ENCODE measurements at regions not wholly inside any gene's neighbourhood (a gene's known extent, or its start where the extent isn't known, plus 50 kb on each side); places are given as distances from the start of the nearest gene placed in this dataset.

DNA sequence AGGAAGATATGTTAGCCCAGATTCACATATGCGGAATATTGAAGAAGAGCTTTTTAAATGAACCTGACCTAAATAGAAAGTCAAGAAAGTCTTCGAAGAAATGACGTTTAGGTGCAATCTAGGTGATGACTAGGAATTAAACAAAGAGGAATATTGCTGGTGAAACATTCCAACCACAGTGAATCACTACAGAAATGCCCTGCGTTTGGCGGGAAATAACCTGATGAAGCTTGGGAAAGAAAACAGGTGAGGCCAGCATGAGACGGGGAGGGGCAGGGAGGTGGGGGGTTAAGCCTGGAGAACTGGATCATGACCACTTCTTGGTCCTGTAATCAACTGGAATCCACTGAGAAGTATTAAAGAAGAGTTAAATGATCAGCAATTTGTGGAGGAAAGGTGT lies 299.4 kb upstream of the VSTM2A start:
- Histone ChIP-seq H3K9ac (ENCODE audit: insufficient read depth, low read length, poor library complexity, severe bottlenecking) (no peak overlapping the region), H3K79me2 (ENCODE audit: insufficient read depth, low read length) (no peaks in the 10 kb centered on the region), H3K36me3 (replicated peaks in 1 of 2; ENCODE audit: control insufficient read depth in 1 of 2, insufficient read depth in 2 of 2, low read length in 2 of 2) (no peaks in the 10 kb centered on the region), H3K4me3 (replicated peaks in 1 of 3; ENCODE audit: low read depth in 2 of 3, low read length in 3 of 3) (no peak overlapping the region), H4K20me1 (ENCODE audit: insufficient read depth, low read length) (no peaks in the 10 kb centered on the region), H3K27ac (ENCODE audit: low read depth in 1 of 2, low read length in 2 of 2) (no peak overlapping the region), H3K9me3 (replicated peaks in 1 of 2; ENCODE audit: control insufficient read depth in 1 of 2, insufficient read depth in 1 of 2, low read length in 2 of 2) (peaks cover 4 to 5% of the 10 kb centered on the region in 2 donors), H3K4me2 (replicated peaks; ENCODE audit: extremely low read depth, low read length, poor library complexity, severe bottlenecking) (no peak overlapping the region), H2AFZ (ENCODE audit: insufficient read depth, low read depth, low read length, poor library complexity, severe bottlenecking) (no peak overlapping the region), H3K4me1 (ENCODE audit: control insufficient read depth in 1 of 2, insufficient read depth in 2 of 2, low read length in 2 of 2) (no peaks in the 10 kb centered on the region), H3K27me3 (ENCODE audit: control insufficient read depth in 2 of 2, insufficient read depth in 2 of 2, low read length in 2 of 2) (no peaks in the 10 kb centered on the region)
- DNase-seq: no peak
- no peaks in the 10 kb centered on the region for H3K4me1 Mint-ChIP-seq
- H3K4me3 Mint-ChIP-seq: no peak overlapping the region
- H3K9me3 Mint-ChIP-seq: peaks cover 0 to 7% (median 0%) of the 10 kb centered on the region in 7 donors
- TF ChIP-seq, protein P1, sequence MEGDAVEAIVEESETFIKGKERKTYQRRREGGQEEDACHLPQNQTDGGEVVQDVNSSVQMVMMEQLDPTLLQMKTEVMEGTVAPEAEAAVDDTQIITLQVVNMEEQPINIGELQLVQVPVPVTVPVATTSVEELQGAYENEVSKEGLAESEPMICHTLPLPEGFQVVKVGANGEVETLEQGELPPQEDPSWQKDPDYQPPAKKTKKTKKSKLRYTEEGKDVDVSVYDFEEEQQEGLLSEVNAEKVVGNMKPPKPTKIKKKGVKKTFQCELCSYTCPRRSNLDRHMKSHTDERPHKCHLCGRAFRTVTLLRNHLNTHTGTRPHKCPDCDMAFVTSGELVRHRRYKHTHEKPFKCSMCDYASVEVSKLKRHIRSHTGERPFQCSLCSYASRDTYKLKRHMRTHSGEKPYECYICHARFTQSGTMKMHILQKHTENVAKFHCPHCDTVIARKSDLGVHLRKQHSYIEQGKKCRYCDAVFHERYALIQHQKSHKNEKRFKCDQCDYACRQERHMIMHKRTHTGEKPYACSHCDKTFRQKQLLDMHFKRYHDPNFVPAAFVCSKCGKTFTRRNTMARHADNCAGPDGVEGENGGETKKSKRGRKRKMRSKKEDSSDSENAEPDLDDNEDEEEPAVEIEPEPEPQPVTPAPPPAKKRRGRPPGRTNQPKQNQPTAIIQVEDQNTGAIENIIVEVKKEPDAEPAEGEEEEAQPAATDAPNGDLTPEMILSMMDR (IDR thresholded peaks at IDR 0.05): no peak
- WGBS (ENCODE audit: insufficient coverage): 91% methylated on average over 1 of the region's 6 CpGs
- intact Hi-C loops (cut with micrococcal nuclease): no loop called here
- no peaks in the 10 kb centered on the region for H3K27me3 Mint-ChIP-seq (ENCODE audit: low read depth in 3 of 3)
- no peaks in the 10 kb centered on the region for H3K36me3 Mint-ChIP-seq
- H3K27ac Mint-ChIP-seq: no peak overlapping the region

DNA sequence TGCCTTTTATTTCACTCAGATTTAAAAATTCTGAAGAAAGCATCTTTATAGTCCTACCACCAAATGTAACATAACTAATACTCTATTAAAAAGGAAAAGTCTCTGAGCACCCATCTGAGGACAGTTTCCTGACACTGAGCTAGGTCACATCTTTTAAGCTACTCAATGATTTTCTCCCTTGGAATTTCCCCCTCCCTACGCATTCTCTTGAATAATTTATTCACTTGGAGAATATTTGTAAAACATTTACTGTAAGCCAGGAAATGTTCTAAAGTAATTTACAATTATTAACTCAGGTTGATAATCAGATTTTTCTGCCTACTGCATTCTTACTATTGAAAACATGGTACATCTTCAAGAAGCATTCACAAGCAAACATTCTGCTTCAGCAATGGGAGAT lies 297.2 kb upstream of the VSTM2A start:
- intact Hi-C loops (cut with micrococcal nuclease): no loop called here
- no peak overlapping the region for H3K27ac ChIP-seq (ENCODE audit: low read depth in 1 of 2, low read length in 2 of 2)

More for the DNA sequence above, 297.2 kb upstream of the VSTM2A start:
- Mint-ChIP-seq H3K4me3 (no peak overlapping the region), H3K27ac (no peak overlapping the region), H3K27me3 (ENCODE audit: low read depth in 3 of 3) (no peaks in the 10 kb centered on the region), H3K4me1 (no peaks in the 10 kb centered on the region), H3K9me3 (peaks cover 0 to 5% (median 0%) of the 10 kb centered on the region in 7 donors), H3K36me3 (no peaks in the 10 kb centered on the region)
- no peak overlapping the region for H2AFZ ChIP-seq (ENCODE audit: insufficient read depth, low read depth, low read length, poor library complexity, severe bottlenecking)
- H3K79me2 ChIP-seq (ENCODE audit: insufficient read depth, low read length): no peaks in the 10 kb centered on the region
- no peak overlapping the region for H3K4me2 ChIP-seq (replicated peaks; ENCODE audit: extremely low read depth, low read length, poor library complexity, severe bottlenecking)
- no peak for DNase-seq
- H3K4me3 ChIP-seq (replicated peaks in 1 of 3; ENCODE audit: low read depth in 2 of 3, low read length in 3 of 3): no peak overlapping the region
- no peaks in the 10 kb centered on the region for H3K36me3 ChIP-seq (replicated peaks in 1 of 2; ENCODE audit: control insufficient read depth in 1 of 2, insufficient read depth in 2 of 2, low read length in 2 of 2)
- WGBS (ENCODE audit: insufficient coverage): no CpG with 5 or more reads among the region's 1 CpG
- no peaks in the 10 kb centered on the region for H3K27me3 ChIP-seq (ENCODE audit: control insufficient read depth in 2 of 2, insufficient read depth in 2 of 2, low read length in 2 of 2)
- no peak overlapping the region for H3K9ac ChIP-seq (ENCODE audit: insufficient read depth, low read length, poor library complexity, severe bottlenecking)
- H4K20me1 ChIP-seq (ENCODE audit: insufficient read depth, low read length): no peaks in the 10 kb centered on the region
- peaks cover 0 to 5% of the 10 kb centered on the region in 2 donors for H3K9me3 ChIP-seq (replicated peaks in 1 of 2; ENCODE audit: control insufficient read depth in 1 of 2, insufficient read depth in 1 of 2, low read length in 2 of 2)
- TF ChIP-seq, protein P1 (IDR thresholded peaks at IDR 0.05): no peak
- no peaks in the 10 kb centered on the region for H3K4me1 ChIP-seq (ENCODE audit: control insufficient read depth in 1 of 2, insufficient read depth in 2 of 2, low read length in 2 of 2)

Measured in CD14-positive monocyte (primary cell).